WI38 (cell line): ENCODE measurements at regions not wholly inside any gene's neighbourhood (a gene's known extent, or its start where the extent isn't known, plus 50 kb on each side); places are given as distances from the start of the nearest gene placed in this dataset.

Source experiments
- H3K4me3 ChIP-seq: 2 replicates; pipeline ENCODE4 v1.5.1; 2011; ENCODE audit warnings: low read depth, mild to moderate bottlenecking, control low read depth, low read length
- TF ChIP-seq, protein P1 (sequence below): IDR thresholded peaks from 2 replicates; pipeline ENCODE4 v1.5.1; 2012; ENCODE audit warnings: low read depth, mild to moderate bottlenecking, control low read depth, low read length

DNA sequence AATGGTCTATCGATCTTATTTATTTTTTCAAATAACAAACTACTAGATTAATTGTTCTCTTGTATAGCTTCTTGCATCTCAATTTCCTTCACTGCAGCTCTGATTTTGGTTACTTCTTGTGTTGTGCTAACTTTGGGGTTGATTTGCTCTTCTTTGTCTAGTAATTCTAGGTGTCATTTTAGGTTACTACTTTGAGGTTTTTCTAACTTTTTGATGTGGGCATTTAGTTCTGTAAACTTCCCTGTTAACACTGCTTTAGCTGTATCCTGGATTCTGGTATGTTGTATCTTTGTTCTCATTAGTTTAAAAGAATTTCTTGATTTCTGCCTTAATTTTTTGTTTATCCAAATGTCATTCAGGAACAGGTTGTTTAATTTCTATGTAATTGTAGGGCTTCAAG is 1188.0 kb downstream of the DNAJB9 start:
- H3K4me3 ChIP-seq = no peak overlapping the region
- TF ChIP-seq, protein P1, sequence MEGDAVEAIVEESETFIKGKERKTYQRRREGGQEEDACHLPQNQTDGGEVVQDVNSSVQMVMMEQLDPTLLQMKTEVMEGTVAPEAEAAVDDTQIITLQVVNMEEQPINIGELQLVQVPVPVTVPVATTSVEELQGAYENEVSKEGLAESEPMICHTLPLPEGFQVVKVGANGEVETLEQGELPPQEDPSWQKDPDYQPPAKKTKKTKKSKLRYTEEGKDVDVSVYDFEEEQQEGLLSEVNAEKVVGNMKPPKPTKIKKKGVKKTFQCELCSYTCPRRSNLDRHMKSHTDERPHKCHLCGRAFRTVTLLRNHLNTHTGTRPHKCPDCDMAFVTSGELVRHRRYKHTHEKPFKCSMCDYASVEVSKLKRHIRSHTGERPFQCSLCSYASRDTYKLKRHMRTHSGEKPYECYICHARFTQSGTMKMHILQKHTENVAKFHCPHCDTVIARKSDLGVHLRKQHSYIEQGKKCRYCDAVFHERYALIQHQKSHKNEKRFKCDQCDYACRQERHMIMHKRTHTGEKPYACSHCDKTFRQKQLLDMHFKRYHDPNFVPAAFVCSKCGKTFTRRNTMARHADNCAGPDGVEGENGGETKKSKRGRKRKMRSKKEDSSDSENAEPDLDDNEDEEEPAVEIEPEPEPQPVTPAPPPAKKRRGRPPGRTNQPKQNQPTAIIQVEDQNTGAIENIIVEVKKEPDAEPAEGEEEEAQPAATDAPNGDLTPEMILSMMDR = no peak

DNA sequence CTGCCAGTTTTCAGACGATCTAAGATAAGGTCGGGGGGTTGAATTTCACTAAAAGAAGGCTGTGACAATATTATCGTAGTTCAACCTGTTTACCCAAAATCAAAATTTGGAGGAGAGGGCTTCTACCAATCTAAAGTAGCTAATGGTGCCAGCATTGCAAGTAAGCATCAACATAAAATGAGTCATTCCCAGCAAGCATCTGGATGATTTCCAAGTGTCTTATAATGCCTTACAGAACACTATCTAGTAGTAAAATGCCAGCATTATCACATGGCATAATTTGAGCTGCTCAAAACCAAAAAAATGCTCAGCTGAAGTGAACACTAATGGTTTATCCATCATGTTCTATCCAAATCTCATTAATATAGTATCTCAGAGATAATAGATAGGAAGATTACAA is 1193.9 kb downstream of the DNAJB9 start:
- no peak overlapping the region for H3K4me3 ChIP-seq
- TF ChIP-seq, protein P1 = no peak

DNA sequence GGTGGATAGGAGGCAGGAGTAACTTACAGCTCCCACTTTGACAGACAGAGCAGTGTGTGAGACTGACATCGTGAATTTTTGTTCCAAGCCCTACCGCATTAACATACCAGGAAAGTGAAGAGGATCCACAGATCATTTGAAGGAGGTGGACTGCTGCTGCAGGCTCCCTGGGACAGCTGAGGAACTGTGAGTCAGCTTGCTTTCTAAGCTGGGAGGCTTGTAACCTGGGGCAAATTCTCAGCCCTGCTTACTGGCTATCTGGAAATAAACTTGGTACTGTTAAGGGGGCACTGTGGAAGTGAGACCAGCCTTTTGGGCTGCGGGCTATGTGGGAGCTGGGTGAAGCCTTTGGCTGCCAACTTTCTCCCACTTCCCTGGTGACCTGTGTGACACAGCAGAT is 1202.5 kb downstream of the DNAJB9 start:
- TF ChIP-seq, protein P1 = no peak
- no peak overlapping the region for H3K4me3 ChIP-seq

DNA sequence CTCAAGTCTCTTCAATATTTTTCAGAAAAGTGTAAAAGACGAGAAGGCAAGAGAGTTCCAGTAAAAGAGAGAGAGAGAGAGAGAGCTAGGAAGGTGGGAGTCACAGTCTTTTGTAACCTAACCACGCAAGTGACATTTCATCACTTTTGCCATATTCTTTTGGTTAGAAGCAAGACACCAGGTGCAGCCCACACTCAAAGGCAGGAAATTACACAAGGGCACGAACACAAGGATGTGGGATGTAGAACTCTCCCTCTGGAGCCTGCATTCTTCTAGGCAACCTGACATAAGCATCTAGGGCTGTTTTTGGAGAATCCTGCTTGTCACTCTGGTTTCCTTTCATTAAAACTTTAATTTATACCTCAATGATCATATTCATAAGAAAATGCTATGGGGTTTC is 1213.1 kb downstream of the DNAJB9 start:
- H3K4me3 ChIP-seq = no peak overlapping the region
- TF ChIP-seq, protein P1 = no peak

DNA sequence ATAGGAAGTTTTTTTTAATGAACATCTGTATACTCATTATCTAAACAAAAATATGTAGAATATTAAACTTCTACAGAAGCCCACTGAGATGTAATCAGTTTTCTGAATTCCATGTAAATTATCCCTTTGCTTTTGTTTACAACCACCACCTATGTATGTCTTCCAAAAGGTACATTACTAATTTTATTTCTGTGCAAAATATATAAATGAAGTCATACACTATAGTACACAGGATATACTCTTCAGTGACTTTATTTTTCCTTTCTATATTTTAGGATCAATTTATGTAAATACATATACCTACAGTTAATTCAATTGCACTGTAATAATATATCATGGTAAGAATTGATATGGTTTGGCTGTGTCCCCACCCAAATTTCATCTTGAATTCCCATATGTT is 1236.9 kb downstream of the DNAJB9 start:
- TF ChIP-seq, protein P1 = no peak
- H3K4me3 ChIP-seq = no peak overlapping the region

DNA sequence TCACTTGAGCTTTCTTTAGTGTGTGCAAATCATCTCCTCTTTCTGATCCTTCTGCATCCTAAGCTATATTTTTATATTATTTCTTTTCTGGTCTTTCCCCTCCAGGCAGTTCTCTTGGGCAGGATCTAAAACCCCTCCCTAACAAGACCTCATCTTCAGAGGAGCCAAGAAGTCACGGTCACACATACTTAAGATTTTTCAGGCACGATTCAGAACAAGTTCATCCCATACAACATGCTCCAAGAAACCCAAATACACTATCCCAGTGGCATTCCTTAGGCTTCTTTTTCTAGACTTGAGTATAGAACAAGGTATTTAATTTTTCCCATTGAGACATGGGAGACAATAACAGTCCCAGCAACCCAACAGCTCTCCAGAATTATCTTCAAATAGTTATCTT is 1251.5 kb downstream of the DNAJB9 start:
- TF ChIP-seq, protein P1 = no peak
- no peak overlapping the region for H3K4me3 ChIP-seq

DNA sequence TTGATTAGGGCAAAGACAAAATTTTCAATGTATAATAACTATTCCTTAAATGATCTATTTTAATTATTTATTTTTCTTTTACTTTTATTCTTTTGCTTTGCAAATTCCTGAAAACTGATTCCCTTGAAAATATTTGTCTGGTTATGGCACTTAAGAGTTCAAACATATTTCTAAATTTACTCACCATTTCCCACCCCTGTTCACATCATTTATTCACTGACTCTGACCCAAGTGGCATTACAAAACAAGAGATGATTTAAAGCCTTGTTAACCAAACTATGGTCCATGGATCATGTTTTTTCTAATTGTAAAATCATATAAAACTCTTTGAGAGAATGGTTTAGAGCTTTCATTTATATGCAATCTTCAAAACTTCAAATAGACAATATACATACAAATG is 1256.1 kb upstream of the LRRN3 start:
- no peak overlapping the region for H3K4me3 ChIP-seq
- TF ChIP-seq, protein P1 = no peak
